NCI-H2107 (cell line): ENCODE measurements at regions not wholly inside any gene's neighbourhood (a gene's known extent, or its start where the extent isn't known, plus 50 kb on each side); places are given as distances from the start of the nearest gene placed in this dataset.
"Not testable (repeated sequence)": the region's sequence is repeated elsewhere in the genome, so short reads cannot be mapped to it uniquely, and the experiment has no call there.

Experiments used
- DNase-seq: peaks from one replicate; lab custom pipeline; 2025; lab: John Stamatoyannopoulos, UW

GRCh38 chr16:80009971-80010659 is 409.6 kb upstream of the MAF start:
- no peak for DNase-seq

DNA sequence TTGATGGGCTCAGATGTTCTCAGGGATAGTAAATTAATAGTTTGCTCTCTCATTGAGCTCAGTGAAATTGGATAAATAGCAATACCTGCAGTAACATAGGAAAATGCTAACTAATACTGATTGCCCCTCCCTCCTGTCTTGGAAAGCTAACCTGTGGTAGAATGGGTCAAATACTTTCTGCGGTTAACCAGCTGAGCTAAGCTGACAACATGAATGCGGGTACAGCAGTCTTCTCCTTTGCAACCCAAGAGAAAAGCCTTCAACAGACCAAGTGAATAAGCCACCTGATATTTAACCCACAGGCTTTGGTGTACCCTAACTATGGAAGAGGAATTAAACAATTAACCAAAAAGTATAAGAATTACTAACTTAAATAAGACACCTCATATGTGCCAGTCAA is 408.3 kb upstream of the MAF start:
- no peak for DNase-seq

DNA sequence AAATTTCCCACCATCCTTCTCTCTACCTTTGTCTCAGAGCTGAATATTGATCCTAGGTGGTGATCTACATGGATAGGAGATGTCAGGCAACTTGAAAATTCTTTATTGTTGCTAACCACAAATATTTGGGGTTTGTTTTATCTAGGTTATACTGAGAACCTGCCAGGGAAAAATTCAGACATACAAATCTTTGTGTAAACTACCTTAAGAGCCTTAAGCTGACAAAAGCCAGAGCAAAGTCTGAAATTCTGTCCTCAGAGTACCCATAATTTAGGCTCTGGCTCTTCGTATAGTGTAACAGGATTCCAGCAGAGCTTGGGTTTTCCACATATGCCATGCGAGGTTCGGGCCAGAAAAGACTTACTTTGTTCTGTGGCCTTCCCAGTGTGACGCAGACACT is 406.7 kb upstream of the MAF start:
- DNase-seq, result no peak

- DNase-seq, result no peak
Measured at GRCh38 chr16:80006241-80007215, 406.0 kb upstream of the MAF start.

DNA sequence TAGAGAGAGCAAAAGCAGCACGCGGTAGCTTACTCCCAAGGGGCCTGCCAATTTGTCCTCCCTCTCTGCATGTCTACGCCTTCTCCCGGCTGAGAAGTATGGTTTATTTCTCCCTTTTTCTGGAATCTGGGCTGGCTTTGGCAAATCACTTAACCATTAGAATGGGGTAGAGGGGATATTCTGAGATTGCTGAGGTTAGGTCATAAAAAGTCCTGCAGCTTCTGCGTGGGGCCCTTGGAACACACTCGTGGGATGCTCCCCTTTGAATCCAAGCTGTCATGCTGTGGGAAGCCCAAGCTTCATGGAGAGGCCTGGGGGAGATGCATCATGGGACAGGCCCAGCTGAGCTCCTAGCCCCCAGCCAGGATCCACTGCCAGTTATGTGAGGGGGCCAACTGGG is 403.6 kb upstream of the MAF start:
- DNase-seq, result no peak

DNA sequence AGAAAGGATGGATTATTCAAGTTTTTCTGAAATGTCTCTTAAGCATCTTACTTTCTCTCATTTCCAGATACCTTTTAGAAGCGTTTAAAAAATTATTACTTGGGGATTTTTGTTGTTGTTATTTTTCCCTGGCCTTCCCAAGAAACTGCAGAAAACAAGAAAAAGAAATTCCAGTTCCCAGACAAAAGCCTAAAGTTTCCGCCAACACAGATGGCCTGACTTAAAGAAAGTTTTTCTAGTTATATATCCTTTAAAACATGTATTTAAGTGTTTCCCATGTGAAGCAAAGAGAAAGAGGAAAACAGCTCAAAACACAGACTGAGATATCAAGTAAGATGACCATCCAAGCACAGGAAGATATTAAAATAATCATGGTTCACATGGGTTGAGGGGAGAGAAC is 401.7 kb upstream of the MAF start:
- DNase-seq, result no peak

DNA sequence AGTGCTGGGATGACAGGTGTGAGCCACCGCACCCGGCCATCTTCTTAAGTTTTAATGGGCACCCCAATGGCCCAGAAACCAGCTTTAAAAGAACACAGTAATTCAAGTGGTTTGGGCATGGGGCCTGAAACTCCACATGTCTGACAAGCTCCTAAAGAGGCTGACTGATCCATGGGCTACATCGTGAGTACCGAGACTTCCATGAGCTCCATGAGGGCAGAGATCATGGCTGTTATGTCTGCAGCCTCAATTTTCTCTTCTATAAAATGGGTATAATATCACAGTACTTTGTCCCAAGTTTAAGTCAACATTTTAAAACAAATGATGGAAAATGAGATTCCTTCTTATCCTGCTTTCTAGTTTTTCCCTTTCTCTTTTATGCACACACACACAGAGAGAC is 397.6 kb upstream of the MAF start:
- no peak for DNase-seq

DNA sequence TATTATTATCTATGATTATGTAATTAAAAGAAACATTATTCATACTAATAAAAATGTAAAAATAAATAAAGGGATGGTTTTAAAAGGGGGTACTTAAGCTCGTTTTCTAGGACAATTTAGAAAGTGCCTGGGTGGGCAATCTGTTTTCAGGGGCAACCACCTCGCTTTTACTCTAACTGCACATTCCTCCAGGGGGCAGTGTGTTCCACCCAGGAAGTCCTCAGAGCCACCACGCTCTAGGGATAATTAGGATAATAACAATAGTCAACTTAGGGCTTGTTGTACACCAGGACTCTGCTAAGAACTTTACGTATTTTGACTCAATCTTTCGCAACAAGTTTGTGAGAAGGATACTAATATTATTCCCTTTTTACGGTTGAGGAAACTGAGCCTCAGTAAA is 396.7 kb upstream of the MAF start:
- no peak for DNase-seq

GRCh38 chr16:79996321-79996720 is 395.8 kb upstream of the MAF start:
- DNase-seq, result no peak

DNA sequence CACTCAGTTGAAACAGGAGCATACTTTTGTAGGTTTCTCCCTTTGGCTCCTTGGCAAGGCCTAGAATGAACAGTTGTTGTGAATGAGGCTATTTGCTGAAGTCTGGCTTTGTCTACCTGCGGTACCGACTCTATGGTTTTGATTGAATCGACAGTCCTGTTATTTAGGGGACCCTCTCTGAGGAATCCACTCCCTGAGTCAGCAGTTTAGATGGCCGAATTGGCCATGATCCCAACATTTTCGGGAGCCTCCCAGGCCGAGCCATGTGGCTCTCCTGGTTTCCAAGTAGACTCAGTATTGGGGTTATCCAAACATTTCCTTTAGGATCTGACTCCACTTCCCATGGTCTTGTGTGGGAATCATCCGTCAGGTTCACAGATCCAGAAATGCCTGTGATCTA is 394.8 kb upstream of the MAF start:
- DNase-seq, result no peak

DNA sequence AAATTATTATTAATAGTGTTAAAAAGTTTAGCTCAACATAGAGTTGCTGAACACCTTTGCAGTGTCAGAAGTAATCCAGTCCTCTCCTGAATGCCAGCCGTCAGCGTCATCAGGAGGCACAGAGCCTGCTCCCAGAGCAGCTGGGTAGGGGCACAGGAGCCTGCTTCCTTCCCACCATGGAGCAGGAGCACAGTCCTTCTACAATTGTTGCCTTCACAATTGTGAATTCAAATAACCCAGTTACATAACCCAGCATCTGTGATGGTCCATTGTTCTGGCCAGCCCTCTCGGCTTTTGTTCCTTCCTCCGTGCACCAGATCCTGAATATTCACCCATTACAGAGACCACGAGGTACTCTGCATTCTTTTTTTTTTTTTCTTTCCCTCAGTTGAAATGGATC is 393.9 kb upstream of the MAF start:
- no peak for DNase-seq

- no peak for DNase-seq
Measured at GRCh38 chr16:79993629-79994209, 393.2 kb upstream of the MAF start.

DNA sequence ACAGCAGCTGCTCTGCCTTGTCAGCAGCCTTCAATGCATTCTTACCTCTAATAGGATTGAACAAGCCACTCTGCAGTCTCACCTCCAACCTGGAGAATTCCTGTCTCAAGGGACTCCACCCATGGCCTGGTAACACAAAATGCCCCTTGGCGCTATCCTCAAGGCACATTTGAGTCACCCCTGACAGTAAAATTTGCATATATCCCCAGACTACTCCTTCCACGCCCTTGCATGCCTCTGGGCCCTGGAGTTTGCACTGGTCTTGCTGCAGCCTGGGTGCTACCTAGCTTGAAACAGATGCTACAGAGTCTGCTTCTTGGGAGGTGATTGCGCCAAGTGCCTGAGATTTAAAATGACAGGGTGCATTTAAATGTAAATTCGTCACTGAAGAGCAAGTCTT is 391.4 kb upstream of the MAF start:
- DNase-seq, result no peak

DNA sequence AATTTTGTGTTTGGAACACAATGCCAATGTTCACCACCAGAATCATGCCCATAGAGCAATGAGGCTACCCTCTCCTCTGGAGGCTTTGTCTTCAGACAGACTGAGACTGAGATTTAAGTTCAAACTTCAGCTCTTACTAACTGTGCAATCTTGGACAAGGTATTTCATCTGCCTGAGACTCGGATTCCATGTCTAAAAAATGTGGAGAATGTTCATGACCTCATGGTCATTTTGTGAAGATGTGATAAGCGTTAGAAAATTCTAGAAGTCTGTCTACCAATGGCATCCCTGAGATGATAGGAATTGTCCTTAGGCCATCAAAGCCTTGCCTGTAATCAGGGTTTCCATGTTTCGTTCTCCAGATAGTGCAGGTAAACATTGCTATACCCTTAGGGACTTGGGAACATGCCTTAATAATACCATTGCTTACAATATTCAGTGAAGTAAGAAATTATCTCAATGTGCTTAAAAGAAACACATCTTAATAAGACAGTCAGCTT is 388.2 kb upstream of the MAF start:
- DNase-seq, result no peak

GRCh38 chr16:79988089-79988488 is 387.6 kb upstream of the MAF start:
- DNase-seq, result no peak

GRCh38 chr16:79986352-79986751 is 385.8 kb upstream of the MAF start:
- DNase-seq, result no peak

- no peak for DNase-seq
Measured at GRCh38 chr16:79985606-79986005, 385.1 kb upstream of the MAF start.

DNA sequence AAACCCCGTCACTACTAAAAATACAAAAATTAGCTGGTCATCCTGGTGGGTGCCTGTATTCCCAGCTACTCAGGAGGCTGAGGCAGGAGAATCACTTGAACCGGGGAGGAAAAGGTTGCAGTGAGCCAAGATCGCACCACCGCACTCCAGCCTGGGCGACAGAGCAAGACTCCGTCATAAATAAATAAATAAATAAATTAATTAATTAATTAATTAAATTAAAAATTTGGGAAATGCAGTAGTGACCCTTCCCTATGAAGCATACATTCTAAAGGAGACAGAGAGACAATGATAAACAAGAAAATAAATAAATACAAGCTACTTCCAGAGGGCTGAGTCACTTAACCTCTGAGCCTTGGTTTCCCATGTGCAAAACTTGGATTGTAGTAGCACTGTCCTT is 383.6 kb upstream of the MAF start:
- DNase-seq, result not testable (repeated sequence)

- DNase-seq, result no peak
Measured at GRCh38 chr16:79982862-79983261, 382.3 kb upstream of the MAF start.

GRCh38 chr16:79982361-79982760 is 381.8 kb upstream of the MAF start:
- no peak for DNase-seq

DNA sequence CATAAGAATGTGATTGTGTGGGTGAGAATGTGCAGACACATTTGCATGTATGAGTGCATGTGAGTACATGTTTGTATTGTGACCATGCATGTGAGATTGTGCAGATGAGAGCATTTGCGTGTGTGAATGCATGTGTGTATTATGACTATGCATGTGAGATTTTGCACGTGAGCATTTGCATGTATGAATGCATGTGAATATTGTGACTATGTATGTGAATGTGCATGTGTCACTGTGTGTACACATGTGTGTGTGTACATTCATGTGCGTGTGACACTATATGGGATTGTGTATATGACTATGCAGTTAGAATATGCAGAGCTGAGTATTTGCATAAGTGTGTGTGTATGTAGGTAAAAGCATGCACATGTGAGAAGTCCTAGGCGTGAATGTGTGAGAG is 381.3 kb upstream of the MAF start:
- no peak for DNase-seq

GRCh38 chr16:79980650-79981521 is 380.3 kb upstream of the MAF start:
- no peak for DNase-seq
